Right lobe of liver (tissue), 4 donors: ENCODE measurements at regions not wholly inside any gene's neighbourhood (a gene's known extent, or its start where the extent isn't known, plus 50 kb on each side); places are given as distances from the start of the nearest gene placed in this dataset.

Experiments
- CTCF ChIP-seq, 4 donors: fragments of 200-600 bp in 3 of 4; fragments of 450-650 bp in 1 of 4; IDR thresholded peaks; one replicate each; pipeline versions ENCODE4 v1.5.1 to v1.8.0; 2016 to 2022; ENCODE audit warnings: antibody characterized with exemption in 4 of 4, mild to moderate bottlenecking in 2 of 4
- POLR2A ChIP-seq: fragments of 450-650 bp; IDR thresholded peaks from one replicate; pipeline ENCODE4 v1.6.1; 2017; ENCODE audit warnings: antibody characterized with exemption, mild to moderate bottlenecking
- donor health status: DM: no; HTN: no; CAD: no.
- donor health status: DM: no; HTN: no; CAD: no.
- donor health status: DM: no; HTN: yes; CAD: no.

- TF ChIP-seq POLR2A: no peak
- TF ChIP-seq CTCF (IDR thresholded peaks at IDR 0.05): no peak
Measured at GRCh38 chr1:29646161-29646775, 409.9 kb downstream of the PTPRU start.
